Amniotic epithelial cell (primary cell): ENCODE measurements at regions not wholly inside any gene's neighbourhood (a gene's known extent, or its start where the extent isn't known, plus 50 kb on each side); places are given as distances from the start of the nearest gene placed in this dataset.

ENCODE experiments used
- DNase-seq: peaks from one replicate; pipeline ENCODE4 v3.0.0-alpha.2; 2010; ENCODE audit warnings: low read depth

GRCh38 chr20:6886065-6886729 is 118.7 kb downstream of the BMP2 start:
- no peak for DNase-seq

- DNase-seq = no peak
These were observed 120.5 kb downstream of the BMP2 start for GRCh38 chr20:6887966-6888365.

GRCh38 chr20:6888736-6889395 is 121.4 kb downstream of the BMP2 start:
- DNase-seq = no peak

- DNase-seq = no peak
These were observed 125.2 kb downstream of the BMP2 start for GRCh38 chr20:6892724-6893123.

- DNase-seq = no peak
These were observed 131.4 kb downstream of the BMP2 start for GRCh38 chr20:6898928-6899327.

- no peak for DNase-seq
These were observed 139.4 kb downstream of the BMP2 start for GRCh38 chr20:6906871-6907270.

GRCh38 chr20:6908673-6909072 is 141.2 kb downstream of the BMP2 start:
- DNase-seq = no peak

GRCh38 chr20:6909608-6910007 is 142.1 kb downstream of the BMP2 start:
- DNase-seq = no peak

GRCh38 chr20:6914986-6915385 is 147.5 kb downstream of the BMP2 start:
- DNase-seq = no peak

GRCh38 chr20:6916938-6917337 is 149.5 kb downstream of the BMP2 start:
- DNase-seq = no peak

GRCh38 chr20:6919792-6920468 is 152.4 kb downstream of the BMP2 start:
- DNase-seq = no peak

- no peak for DNase-seq
These were observed 153.6 kb downstream of the BMP2 start for GRCh38 chr20:6920991-6921613.

- no peak for DNase-seq
These were observed 154.4 kb downstream of the BMP2 start for GRCh38 chr20:6921717-6922386.

- DNase-seq = no peak
These were observed 157.2 kb downstream of the BMP2 start for GRCh38 chr20:6924681-6925080.

- no peak for DNase-seq
These were observed 158.3 kb downstream of the BMP2 start for GRCh38 chr20:6925744-6926278.

GRCh38 chr20:6940048-6940447 is 172.6 kb downstream of the BMP2 start:
- DNase-seq = no peak

GRCh38 chr20:6940876-6941275 is 173.4 kb downstream of the BMP2 start:
- no peak for DNase-seq

GRCh38 chr20:6941571-6941970 is 174.1 kb downstream of the BMP2 start:
- DNase-seq = no peak

GRCh38 chr20:6942266-6942665 is 174.8 kb downstream of the BMP2 start:
- no peak for DNase-seq

- DNase-seq = no peak
These were observed 176.8 kb downstream of the BMP2 start for GRCh38 chr20:6944292-6944691.

GRCh38 chr20:6953611-6954010 is 186.1 kb downstream of the BMP2 start:
- no peak for DNase-seq

- DNase-seq = no peak
These were observed 186.7 kb downstream of the BMP2 start for GRCh38 chr20:6954219-6954618.
